ENCODE measurements at regions not wholly inside any gene's neighbourhood (a gene's known extent, or its start where the extent isn't known, plus 50 kb on each side); places are given as distances from the start of the nearest gene placed in this dataset.

DNA sequence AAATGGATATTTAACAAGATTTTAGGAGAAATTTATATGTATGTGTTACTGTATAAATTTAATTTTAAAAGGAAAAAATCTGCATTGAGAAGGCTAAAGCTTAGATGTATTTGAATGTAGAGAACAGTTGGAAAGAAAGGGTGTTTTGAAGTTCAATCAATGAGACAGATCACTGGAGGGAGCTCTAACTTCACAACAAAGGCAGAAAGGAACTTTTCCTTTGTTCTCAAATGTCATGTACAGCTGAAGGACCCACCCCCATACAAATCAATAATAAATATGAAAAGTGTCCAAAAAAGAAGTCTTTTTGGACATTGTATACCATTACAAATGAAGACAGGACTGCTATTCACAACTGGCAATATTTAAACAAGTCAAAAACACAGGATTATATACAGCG is 403.4 kb downstream of the DNAJB9 start:
- DNase-seq (ENCODE audit: insufficient read length, low spot score) (no peak), FAIRE-seq (no peak)
- TF ChIP-seq SPI1 (IDR thresholded peaks at IDR 0.05; ENCODE audit: low read depth, low read length) (no peak), POLR2A (IDR thresholded peaks at IDR 0.05; ENCODE audit: low read depth, low read length) (no peak), POU2F2 (IDR thresholded peaks at IDR 0.05; ENCODE audit: low read depth, low read length) (no peak), POLR2AphosphoS5 (IDR thresholded peaks at IDR 0.05; ENCODE audit: low read depth, low read length) (no peak), PAX5 (IDR thresholded peaks at IDR 0.05; ENCODE audit: insufficient read depth, low read length, severe bottlenecking) (no peak), TAF1 (IDR thresholded peaks at IDR 0.05; ENCODE audit: low read depth, low read length) (no peak)

DNA sequence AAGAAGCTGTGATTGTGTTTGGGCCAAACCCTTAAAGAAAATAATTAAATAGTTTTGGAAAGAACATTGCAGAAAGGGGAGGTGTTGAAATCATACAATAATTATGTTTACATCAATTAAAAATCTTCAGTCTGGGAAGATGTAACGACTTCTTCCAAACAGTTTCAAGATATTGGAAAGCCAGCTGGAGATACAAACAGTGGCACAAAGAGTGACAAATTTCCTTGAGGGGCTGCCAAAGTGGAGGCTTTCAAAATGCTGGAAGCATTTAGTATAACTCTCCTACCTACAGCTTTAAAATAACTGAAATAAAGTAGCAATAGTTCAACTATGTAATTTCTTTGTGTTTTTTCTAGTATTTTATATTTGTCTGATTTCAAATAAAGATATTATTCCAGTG is 405.0 kb downstream of the DNAJB9 start:
- DNase-seq (ENCODE audit: insufficient read length, low spot score) (no peak), FAIRE-seq (no peak)
- no peak for TF ChIP-seq SPI1 (IDR thresholded peaks at IDR 0.05; ENCODE audit: low read depth, low read length)
- TF ChIP-seq POLR2A (IDR thresholded peaks at IDR 0.05; ENCODE audit: low read depth, low read length): no peak
- no peak for TF ChIP-seq PAX5 (IDR thresholded peaks at IDR 0.05; ENCODE audit: insufficient read depth, low read length, severe bottlenecking)
- no peak for TF ChIP-seq TAF1 (IDR thresholded peaks at IDR 0.05; ENCODE audit: low read depth, low read length)
- TF ChIP-seq POLR2AphosphoS5 (IDR thresholded peaks at IDR 0.05; ENCODE audit: low read depth, low read length): no peak

DNA sequence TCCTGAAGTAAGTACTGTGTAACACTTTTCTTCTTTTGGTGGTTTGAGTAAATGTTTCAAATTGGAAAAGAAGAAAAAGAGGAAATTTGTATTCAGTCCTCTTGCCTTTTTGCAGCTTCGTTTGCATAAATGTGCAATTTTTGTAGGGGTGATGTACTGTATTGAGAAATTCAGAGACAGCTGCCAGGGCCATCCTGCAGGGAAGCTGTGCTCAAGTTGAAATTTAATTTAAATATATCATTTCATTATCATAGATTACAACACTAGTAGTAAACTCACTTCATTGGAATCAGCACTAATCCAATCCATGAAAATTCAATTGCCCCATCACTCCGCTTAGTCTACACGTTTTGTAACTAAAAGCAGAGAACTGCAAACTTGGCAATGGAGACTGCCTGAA is 415.4 kb downstream of the DNAJB9 start:
- FAIRE-seq: no peak
- TF ChIP-seq TAF1 (IDR thresholded peaks at IDR 0.05; ENCODE audit: low read depth, low read length) (no peak), SPI1 (IDR thresholded peaks at IDR 0.05; ENCODE audit: low read depth, low read length) (no peak), PAX5 (IDR thresholded peaks at IDR 0.05; ENCODE audit: insufficient read depth, low read length, severe bottlenecking) (no peak), POLR2AphosphoS5 (IDR thresholded peaks at IDR 0.05; ENCODE audit: low read depth, low read length) (no peak)

DNA sequence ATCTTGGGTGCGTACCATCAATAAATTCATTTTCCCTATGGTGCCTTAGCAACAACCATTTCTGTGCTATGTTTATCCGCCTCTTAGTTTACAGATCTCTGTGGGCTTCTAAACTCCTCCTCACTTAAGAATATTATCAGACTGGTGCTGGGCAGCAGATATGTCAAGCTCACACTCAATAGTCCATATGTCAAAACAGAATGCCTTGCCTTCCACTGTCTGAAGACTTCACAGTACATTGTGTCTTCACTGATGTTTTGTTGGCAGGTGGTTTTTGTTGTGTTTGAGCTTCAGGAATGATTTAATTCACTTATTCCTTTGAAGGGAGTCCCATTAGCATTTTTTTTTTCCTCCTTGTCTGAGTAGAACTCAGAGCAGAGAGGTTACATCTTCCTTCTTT is 419.6 kb downstream of the DNAJB9 start:
- TF ChIP-seq POLR2AphosphoS5 (IDR thresholded peaks at IDR 0.05; ENCODE audit: low read depth, low read length): no peak
- FAIRE-seq (no peak), DNase-seq (ENCODE audit: insufficient read length, low spot score) (no peak)

More for the DNA sequence above, 415.4 kb downstream of the DNAJB9 start:
- DNase-seq (ENCODE audit: insufficient read length, low spot score): no peak

DNA sequence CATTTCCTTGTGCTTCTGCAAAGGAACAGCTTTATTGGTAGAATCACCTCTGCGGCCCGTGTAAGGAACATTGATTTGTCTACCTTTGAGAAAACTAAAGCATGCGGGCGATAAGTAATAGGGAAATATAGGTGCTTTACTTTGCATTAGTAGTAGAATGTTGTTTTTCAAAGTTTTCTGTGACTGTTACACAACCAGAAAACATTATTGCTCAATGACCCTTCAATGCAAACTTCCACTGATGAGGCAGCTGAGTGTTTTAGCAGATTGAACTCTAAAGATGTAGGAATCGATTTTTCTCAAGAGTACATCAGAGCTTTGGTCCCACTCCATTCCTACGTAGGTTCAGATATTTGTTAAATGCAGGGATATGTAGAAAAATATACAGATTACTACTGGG is 427.8 kb downstream of the DNAJB9 start:
- DNase-seq (ENCODE audit: insufficient read length, low spot score): no peak
- FAIRE-seq: no peak
- TF ChIP-seq SPI1 (IDR thresholded peaks at IDR 0.05; ENCODE audit: low read depth, low read length) (no peak), POLR2AphosphoS5 (IDR thresholded peaks at IDR 0.05; ENCODE audit: low read depth, low read length) (no peak), TAF1 (IDR thresholded peaks at IDR 0.05; ENCODE audit: low read depth, low read length) (no peak), PAX5 (IDR thresholded peaks at IDR 0.05; ENCODE audit: insufficient read depth, low read length, severe bottlenecking) (no peak), POU2F2 (IDR thresholded peaks at IDR 0.05; ENCODE audit: low read depth, low read length) (no peak), POLR2A (IDR thresholded peaks at IDR 0.05; ENCODE audit: low read depth, low read length) (no peak)

DNA sequence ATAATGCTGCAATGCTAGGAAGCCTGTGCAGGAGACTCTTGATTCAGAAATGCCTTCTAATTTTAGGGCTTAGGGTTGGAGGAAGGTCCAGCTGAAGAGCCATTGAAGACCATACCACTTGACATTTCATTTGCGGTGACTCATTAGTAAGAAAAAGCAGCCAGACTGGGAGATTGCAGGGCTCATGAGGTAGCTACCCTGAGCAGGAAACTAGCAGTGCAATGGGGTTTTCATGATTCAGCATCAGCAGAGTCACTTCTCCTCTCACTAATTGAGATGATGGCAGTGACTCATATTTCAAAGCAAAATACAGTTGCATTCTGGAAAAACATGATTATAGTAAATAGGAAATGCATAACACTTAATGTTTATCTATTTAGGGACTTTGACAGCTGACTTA is 434.1 kb downstream of the DNAJB9 start:
- TF ChIP-seq PAX5 (IDR thresholded peaks at IDR 0.05; ENCODE audit: insufficient read depth, low read length, severe bottlenecking) (no peak), POLR2AphosphoS5 (IDR thresholded peaks at IDR 0.05; ENCODE audit: low read depth, low read length) (no peak), SPI1 (IDR thresholded peaks at IDR 0.05; ENCODE audit: low read depth, low read length) (no peak), POU2F2 (IDR thresholded peaks at IDR 0.05; ENCODE audit: low read depth, low read length) (no peak), POLR2A (IDR thresholded peaks at IDR 0.05; ENCODE audit: low read depth, low read length) (no peak), TAF1 (IDR thresholded peaks at IDR 0.05; ENCODE audit: low read depth, low read length) (no peak)
- DNase-seq (ENCODE audit: insufficient read length, low spot score): no peak
- no peak for FAIRE-seq

DNA sequence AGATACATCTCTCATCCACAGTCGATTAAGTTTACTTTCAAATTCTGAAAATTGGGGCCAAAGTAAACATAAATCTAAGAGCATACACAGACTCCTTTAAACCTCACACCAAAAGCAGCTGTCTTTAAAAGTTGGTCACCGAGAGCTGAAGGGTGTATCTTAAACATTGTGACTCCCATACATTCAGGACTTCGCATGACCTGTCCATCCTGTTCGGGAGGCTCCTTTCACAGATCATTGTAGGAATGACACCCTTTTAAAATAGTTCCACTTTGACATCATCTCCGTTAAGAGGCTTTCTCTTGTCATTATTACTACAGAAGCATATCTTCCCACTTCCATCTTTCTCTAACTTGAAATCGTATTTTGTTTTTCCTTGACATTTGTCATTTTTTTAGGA is 440.0 kb downstream of the DNAJB9 start:
- DNase-seq (ENCODE audit: insufficient read length, low spot score) (no peak), FAIRE-seq (no peak)
- TF ChIP-seq PAX5 (IDR thresholded peaks at IDR 0.05; ENCODE audit: insufficient read depth, low read length, severe bottlenecking): no peak

DNA sequence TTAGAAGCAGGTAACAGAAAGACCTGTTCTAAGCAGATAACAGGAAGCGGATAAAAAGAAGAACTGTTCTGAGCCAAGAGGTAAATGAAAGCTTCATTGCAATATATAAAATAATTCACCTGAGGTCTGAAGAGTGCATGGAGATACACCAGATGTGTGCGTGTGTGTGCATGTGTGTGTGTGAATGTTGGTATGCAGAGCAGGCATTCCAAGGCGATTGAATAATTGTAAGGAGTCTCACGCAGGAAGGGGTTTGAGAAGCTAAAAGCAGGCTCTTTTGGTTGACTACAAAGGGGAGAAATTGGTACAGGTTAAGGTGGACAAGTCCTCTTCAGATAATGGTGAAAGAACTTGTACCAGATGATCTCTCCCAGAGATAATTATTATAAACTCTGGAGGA is 450.6 kb downstream of the DNAJB9 start:
- TF ChIP-seq TAF1 (IDR thresholded peaks at IDR 0.05; ENCODE audit: low read depth, low read length): no peak
- no peak for TF ChIP-seq SPI1 (IDR thresholded peaks at IDR 0.05; ENCODE audit: low read depth, low read length)
- no peak for TF ChIP-seq POLR2A (IDR thresholded peaks at IDR 0.05; ENCODE audit: low read depth, low read length)
- no peak for TF ChIP-seq POU2F2 (IDR thresholded peaks at IDR 0.05; ENCODE audit: low read depth, low read length)
- TF ChIP-seq POLR2AphosphoS5 (IDR thresholded peaks at IDR 0.05; ENCODE audit: low read depth, low read length): no peak
- FAIRE-seq (no peak), DNase-seq (ENCODE audit: insufficient read length, low spot score) (no peak)

DNA sequence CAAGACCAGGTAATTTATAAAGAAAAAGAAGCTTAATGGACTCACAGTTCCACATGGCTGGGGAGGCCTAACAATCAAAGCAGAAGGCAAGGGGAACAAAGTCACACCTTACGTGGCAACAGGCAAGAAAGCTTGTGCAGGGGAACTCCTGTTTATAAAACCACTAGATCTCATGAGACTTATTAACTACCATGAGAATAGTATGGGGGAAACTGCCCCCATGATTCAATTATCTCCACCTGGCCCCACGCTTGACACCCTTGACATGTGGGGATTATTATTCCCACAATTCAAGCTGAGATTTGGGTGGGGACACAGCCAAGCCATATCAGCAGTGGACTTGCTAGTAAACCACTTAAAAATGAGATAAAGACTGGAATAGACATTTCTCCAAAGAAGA is 451.7 kb downstream of the DNAJB9 start:
- no peak for TF ChIP-seq TAF1 (IDR thresholded peaks at IDR 0.05; ENCODE audit: low read depth, low read length)
- TF ChIP-seq SPI1 (IDR thresholded peaks at IDR 0.05; ENCODE audit: low read depth, low read length): no peak
- TF ChIP-seq POLR2AphosphoS5 (IDR thresholded peaks at IDR 0.05; ENCODE audit: low read depth, low read length): no peak
- TF ChIP-seq POU2F2 (IDR thresholded peaks at IDR 0.05; ENCODE audit: low read depth, low read length): no peak
- no peak for TF ChIP-seq POLR2A (IDR thresholded peaks at IDR 0.05; ENCODE audit: low read depth, low read length)
- no peak for TF ChIP-seq PAX5 (IDR thresholded peaks at IDR 0.05; ENCODE audit: insufficient read depth, low read length, severe bottlenecking)
- FAIRE-seq: no peak
- DNase-seq (ENCODE audit: insufficient read length, low spot score): no peak

DNA sequence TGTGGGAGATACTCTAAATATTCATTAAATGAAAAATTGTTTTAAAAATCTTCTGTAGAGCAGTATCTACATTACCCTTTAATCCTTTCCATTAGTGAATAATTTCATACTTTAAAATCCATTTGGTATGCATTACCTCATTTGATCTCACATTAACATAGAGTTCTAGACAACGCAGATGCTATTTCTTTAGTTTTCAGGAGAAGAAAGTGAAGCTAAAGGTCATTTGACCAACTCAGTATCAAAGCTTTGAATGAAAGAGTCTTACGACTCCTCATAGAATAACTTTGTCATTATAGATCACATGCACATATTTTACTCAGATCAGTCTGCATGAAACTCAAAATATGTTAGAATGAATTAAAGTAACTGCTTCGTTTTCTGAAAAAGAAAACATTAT is 460.2 kb downstream of the DNAJB9 start:
- FAIRE-seq (no peak), DNase-seq (ENCODE audit: insufficient read length, low spot score) (no peak)
- TF ChIP-seq PAX5 (IDR thresholded peaks at IDR 0.05; ENCODE audit: insufficient read depth, low read length, severe bottlenecking) (no peak), SPI1 (IDR thresholded peaks at IDR 0.05; ENCODE audit: low read depth, low read length) (no peak), TAF1 (IDR thresholded peaks at IDR 0.05; ENCODE audit: low read depth, low read length) (no peak), POU2F2 (IDR thresholded peaks at IDR 0.05; ENCODE audit: low read depth, low read length) (no peak), POLR2AphosphoS5 (IDR thresholded peaks at IDR 0.05; ENCODE audit: low read depth, low read length) (no peak)

DNA sequence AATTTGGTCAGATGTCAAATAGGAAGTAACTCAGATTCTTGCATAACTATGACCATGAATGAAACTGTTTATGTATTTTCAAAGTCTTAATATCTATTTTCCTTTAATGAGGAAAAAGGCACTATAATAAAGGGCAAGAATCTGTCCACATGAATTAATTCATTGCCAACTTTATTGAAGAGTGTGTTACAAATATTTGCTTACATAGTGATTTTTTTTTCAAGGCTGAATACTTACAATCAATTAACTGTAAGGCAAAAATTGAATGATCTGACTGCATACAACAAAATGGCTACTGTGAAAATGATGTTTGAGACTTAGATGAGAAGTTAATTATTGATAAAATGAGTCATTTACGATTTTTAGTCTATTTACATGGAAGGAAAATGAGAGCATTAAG is 475.0 kb downstream of the DNAJB9 start:
- DNase-seq (ENCODE audit: insufficient read length, low spot score) (no peak), FAIRE-seq (no peak)
- TF ChIP-seq PAX5 (IDR thresholded peaks at IDR 0.05; ENCODE audit: insufficient read depth, low read length, severe bottlenecking) (no peak), TAF1 (IDR thresholded peaks at IDR 0.05; ENCODE audit: low read depth, low read length) (no peak), POLR2AphosphoS5 (IDR thresholded peaks at IDR 0.05; ENCODE audit: low read depth, low read length) (no peak), POLR2A (IDR thresholded peaks at IDR 0.05; ENCODE audit: low read depth, low read length) (no peak), SPI1 (IDR thresholded peaks at IDR 0.05; ENCODE audit: low read depth, low read length) (no peak), POU2F2 (IDR thresholded peaks at IDR 0.05; ENCODE audit: low read depth, low read length) (no peak)

Measured in GM12891 (cell line).